ENCODE measurements at regions not wholly inside any gene's neighbourhood (a gene's known extent, or its start where the extent isn't known, plus 50 kb on each side); places are given as distances from the start of the nearest gene placed in this dataset.
A peak's percentile ranks its signal among the peaks of the same experiment; 100 is the strongest.

GRCh38 chr7:90053094-90053493 is 101.2 kb upstream of the STEAP1 start (continued):
- TF ChIP-seq ETS1 (IDR thresholded peaks at IDR 0.05) (no peak), ZNF331 (CRISPR knock-in tag; IDR thresholded peaks at IDR 0.05; ENCODE audit: low read depth) (no peak), NANOG (IDR thresholded peaks at IDR 0.05; ENCODE audit: borderline replicate concordance) (no peak), STAT1 (IDR thresholded peaks at IDR 0.05; ENCODE audit: unreplicated experiment) (no peak)

GRCh38 chr7:90061077-90061476 is 93.2 kb upstream of the STEAP1 start:
- H3K36me3 ChIP-seq (ENCODE audit: insufficient read depth): no peaks in the 10 kb centered on the region
- peak overlapping the region; percentile 72; the same call in 1 of the 2 replicates for H2AFZ ChIP-seq
- no peak for DNase-seq (ENCODE audit: low spot score)
- H3K27me3 ChIP-seq (ENCODE audit: insufficient read depth): no peaks in the 10 kb centered on the region
- Mint-ChIP-seq H3K36me3 (ENCODE audit: low read depth) (no peaks in the 10 kb centered on the region), H3K9me3 (no peaks in the 10 kb centered on the region), H3K4me1 (no peaks in the 10 kb centered on the region), H3K27ac (no peak overlapping the region), H3K27me3 (ENCODE audit: insufficient read depth, low read depth, poor library complexity) (no peaks in the 10 kb centered on the region), H3K4me3 (no peak overlapping the region)
- H3F3A ChIP-seq (replicated peaks; ENCODE audit: low read depth): no peaks in the 10 kb centered on the region
- H4K20me1 ChIP-seq (replicated peaks; ENCODE audit: insufficient read depth): no peaks in the 10 kb centered on the region
- no peaks in the 10 kb centered on the region for H3K79me2 ChIP-seq (replicated peaks; ENCODE audit: insufficient read depth)
- H3K9me2 ChIP-seq (ENCODE audit: insufficient read depth): no peaks in the 10 kb centered on the region
- H3K4me3 ChIP-seq: no peak overlapping the region
- H3K27ac ChIP-seq (ENCODE audit: low read depth): no peak overlapping the region
- H3K4me2 ChIP-seq: no peak overlapping the region
- H3K4me1 ChIP-seq (ENCODE audit: insufficient read depth): no peaks in the 10 kb centered on the region
- no peak for ATAC-seq
- no peak for TF ChIP-seq REST (IDR thresholded peaks at IDR 0.05; ENCODE audit: unreplicated experiment)
- no peak for TF ChIP-seq ZNF114 (CRISPR knock-in tag; IDR thresholded peaks at IDR 0.05)
- no peak for TF ChIP-seq EZH2phosphoT487 (IDR thresholded peaks at IDR 0.05; ENCODE audit: unreplicated experiment)
- TF ChIP-seq ZNF462 (CRISPR knock-in tag; IDR thresholded peaks at IDR 0.05): no peak
- no peak for TF ChIP-seq ZNF331 (CRISPR knock-in tag; IDR thresholded peaks at IDR 0.05; ENCODE audit: low read depth)
- no peak for TF ChIP-seq EZH2 (IDR thresholded peaks at IDR 0.05; ENCODE audit: low read depth, unreplicated experiment)
- TF ChIP-seq JUNB (IDR thresholded peaks at IDR 0.05; ENCODE audit: unreplicated experiment): no peak
- no peak for TF ChIP-seq CTCF (conservative IDR thresholded peaks at IDR 0.05; ENCODE audit: low read depth in 2 of 2)
- no peak for TF ChIP-seq STAT1 (IDR thresholded peaks at IDR 0.05; ENCODE audit: unreplicated experiment)
- TF ChIP-seq POLR2AphosphoS5 (IDR thresholded peaks at IDR 0.05; ENCODE audit: low read depth): no peak
- no peak for TF ChIP-seq NANOG (IDR thresholded peaks at IDR 0.05; ENCODE audit: borderline replicate concordance)
- TF ChIP-seq ETS1 (IDR thresholded peaks at IDR 0.05): no peak
